ENCODE measurements at regions not wholly inside any gene's neighbourhood (a gene's known extent, or its start where the extent isn't known, plus 50 kb on each side); places are given as distances from the start of the nearest gene placed in this dataset.
"Not testable (repeated sequence)": the region's sequence is repeated elsewhere in the genome, so short reads cannot be mapped to it uniquely, and the experiment has no call there.

GRCh38 chr15:26261413-26261812 is 398.3 kb upstream of the ATP10A start:
- peaks cover 3% of the 10 kb centered on the region for H3K27me3 Mint-ChIP-seq (ENCODE audit: unreplicated experiment)
- H3K9me3 Mint-ChIP-seq (ENCODE audit: unreplicated experiment), result no peaks in the 10 kb centered on the region
- no peak overlapping the region for H3K4me3 Mint-ChIP-seq (ENCODE audit: unreplicated experiment)
- TF ChIP-seq CTCF (IDR thresholded peaks at IDR 0.05; ENCODE audit: partially characterized antibody, unreplicated experiment), result no peak
- H3K36me3 Mint-ChIP-seq (ENCODE audit: unreplicated experiment), result no peaks in the 10 kb centered on the region
- H3K27ac Mint-ChIP-seq (ENCODE audit: unreplicated experiment), result no peak overlapping the region
- H3K4me1 Mint-ChIP-seq (ENCODE audit: low read depth, unreplicated experiment), result no peaks in the 10 kb centered on the region
- DNase-seq, result no peak

GRCh38 chr15:26260517-26261133 is 397.5 kb upstream of the ATP10A start:
- H3K9me3 Mint-ChIP-seq (ENCODE audit: unreplicated experiment), result no peaks in the 10 kb centered on the region
- DNase-seq, result peak; percentile 62
- TF ChIP-seq CTCF (IDR thresholded peaks at IDR 0.05; ENCODE audit: partially characterized antibody, unreplicated experiment), result peak; percentile 83
- peaks cover 3% of the 10 kb centered on the region for H3K27me3 Mint-ChIP-seq (ENCODE audit: unreplicated experiment)
- H3K4me1 Mint-ChIP-seq (ENCODE audit: low read depth, unreplicated experiment), result no peaks in the 10 kb centered on the region
- H3K4me3 Mint-ChIP-seq (ENCODE audit: unreplicated experiment), result no peak overlapping the region
- no peak overlapping the region for H3K27ac Mint-ChIP-seq (ENCODE audit: unreplicated experiment)
- H3K36me3 Mint-ChIP-seq (ENCODE audit: unreplicated experiment), result no peaks in the 10 kb centered on the region

- H3K27me3 Mint-ChIP-seq (ENCODE audit: unreplicated experiment), result no peaks in the 10 kb centered on the region
- no peak for TF ChIP-seq CTCF (IDR thresholded peaks at IDR 0.05; ENCODE audit: partially characterized antibody, unreplicated experiment)
- no peaks in the 10 kb centered on the region for H3K36me3 Mint-ChIP-seq (ENCODE audit: unreplicated experiment)
- H3K9me3 Mint-ChIP-seq (ENCODE audit: unreplicated experiment), result no peaks in the 10 kb centered on the region
- no peak for DNase-seq
- no peaks in the 10 kb centered on the region for H3K4me1 Mint-ChIP-seq (ENCODE audit: low read depth, unreplicated experiment)
- H3K27ac Mint-ChIP-seq (ENCODE audit: unreplicated experiment), result no peak overlapping the region
- H3K4me3 Mint-ChIP-seq (ENCODE audit: unreplicated experiment), result no peak overlapping the region
Observed at GRCh38 chr15:26259581-26259980, 396.5 kb upstream of the ATP10A start.

- not testable (repeated sequence) for H3K27me3 Mint-ChIP-seq (ENCODE audit: unreplicated experiment); H3K4me1 Mint-ChIP-seq (ENCODE audit: low read depth, unreplicated experiment); H3K9me3 Mint-ChIP-seq (ENCODE audit: unreplicated experiment); DNase-seq; H3K27ac Mint-ChIP-seq (ENCODE audit: unreplicated experiment); H3K36me3 Mint-ChIP-seq (ENCODE audit: unreplicated experiment); H3K4me3 Mint-ChIP-seq (ENCODE audit: unreplicated experiment)
Observed at GRCh38 chr15:26244782-26245181, 381.7 kb upstream of the ATP10A start.

- no peaks in the 10 kb centered on the region for H3K4me1 Mint-ChIP-seq (ENCODE audit: low read depth, unreplicated experiment)
- H3K36me3 Mint-ChIP-seq (ENCODE audit: unreplicated experiment), result no peaks in the 10 kb centered on the region
- peaks cover 2% of the 10 kb centered on the region for H3K27me3 Mint-ChIP-seq (ENCODE audit: unreplicated experiment)
- no peak overlapping the region for H3K4me3 Mint-ChIP-seq (ENCODE audit: unreplicated experiment)
- no peak for TF ChIP-seq CTCF (IDR thresholded peaks at IDR 0.05; ENCODE audit: partially characterized antibody, unreplicated experiment)
- H3K27ac Mint-ChIP-seq (ENCODE audit: unreplicated experiment), result no peak overlapping the region
- H3K9me3 Mint-ChIP-seq (ENCODE audit: unreplicated experiment), result peaks cover 5% of the 10 kb centered on the region
- no peak for DNase-seq
Observed at GRCh38 chr15:26243382-26243781, 380.3 kb upstream of the ATP10A start.
